ENCODE measurements at regions not wholly inside any gene's neighbourhood (a gene's known extent, or its start where the extent isn't known, plus 50 kb on each side); places are given as distances from the start of the nearest gene placed in this dataset.

- DNase-seq: no peak
These were observed 136.2 kb downstream of the CCT6B start for GRCh38 chr17:34825102-34825501.

GRCh38 chr17:34823023-34823422 is 138.2 kb downstream of the CCT6B start:
- DNase-seq: no peak

DNA sequence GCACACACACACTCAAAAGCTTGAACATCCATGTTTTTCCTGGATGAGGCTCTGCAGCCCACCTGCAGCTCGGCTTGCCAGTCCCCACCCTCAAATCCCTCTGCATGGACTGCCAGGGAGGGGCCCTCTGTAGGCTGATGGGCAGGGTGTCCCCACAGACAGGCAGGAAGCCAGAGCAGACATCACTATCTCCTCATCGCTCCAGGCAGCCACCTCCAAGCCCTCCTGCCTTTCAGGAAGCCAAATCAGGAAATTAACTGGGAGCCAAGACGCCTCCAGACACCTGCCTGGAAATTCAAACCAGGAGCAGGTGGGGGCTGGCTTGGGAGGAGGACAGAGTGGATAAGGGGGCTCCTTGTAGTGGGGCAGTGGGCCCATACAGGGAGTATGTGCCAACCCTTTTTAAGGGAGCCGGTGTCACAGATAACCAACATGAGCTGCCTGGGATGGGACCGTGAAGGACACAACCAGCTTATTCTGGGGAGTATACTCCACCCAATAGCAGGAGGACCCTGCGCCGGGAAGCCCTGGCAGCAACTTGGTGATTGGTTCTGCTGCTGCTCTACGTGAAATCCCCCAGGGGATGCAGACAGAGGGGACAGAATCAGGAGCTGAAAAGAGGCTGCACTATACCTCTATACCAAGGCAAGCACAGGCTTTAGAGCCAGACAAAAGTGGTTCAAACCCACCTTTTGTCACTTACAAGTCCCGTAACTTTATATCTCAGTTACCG is 139.1 kb downstream of the CCT6B start:
- no peak for DNase-seq

DNA sequence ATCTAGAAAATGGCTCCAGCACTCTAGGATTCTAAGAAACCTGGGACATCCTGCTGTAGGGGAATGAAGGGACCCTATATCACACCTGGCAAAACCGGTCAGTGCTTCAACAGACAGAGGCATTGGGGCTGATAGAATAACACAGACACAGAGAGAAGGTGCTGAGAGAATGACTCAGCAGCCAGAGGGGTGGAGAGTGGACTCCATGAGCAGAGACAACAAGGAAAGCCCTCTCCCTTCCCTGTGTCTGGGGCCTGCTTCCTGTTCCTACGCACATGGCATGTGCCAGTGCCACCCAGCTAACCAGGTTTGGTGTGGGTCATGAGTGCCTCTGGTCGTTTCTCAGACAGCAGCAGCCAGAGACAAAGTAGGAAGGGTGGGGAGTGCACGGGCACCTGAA is 140.3 kb downstream of the CCT6B start:
- no peak for DNase-seq

DNA sequence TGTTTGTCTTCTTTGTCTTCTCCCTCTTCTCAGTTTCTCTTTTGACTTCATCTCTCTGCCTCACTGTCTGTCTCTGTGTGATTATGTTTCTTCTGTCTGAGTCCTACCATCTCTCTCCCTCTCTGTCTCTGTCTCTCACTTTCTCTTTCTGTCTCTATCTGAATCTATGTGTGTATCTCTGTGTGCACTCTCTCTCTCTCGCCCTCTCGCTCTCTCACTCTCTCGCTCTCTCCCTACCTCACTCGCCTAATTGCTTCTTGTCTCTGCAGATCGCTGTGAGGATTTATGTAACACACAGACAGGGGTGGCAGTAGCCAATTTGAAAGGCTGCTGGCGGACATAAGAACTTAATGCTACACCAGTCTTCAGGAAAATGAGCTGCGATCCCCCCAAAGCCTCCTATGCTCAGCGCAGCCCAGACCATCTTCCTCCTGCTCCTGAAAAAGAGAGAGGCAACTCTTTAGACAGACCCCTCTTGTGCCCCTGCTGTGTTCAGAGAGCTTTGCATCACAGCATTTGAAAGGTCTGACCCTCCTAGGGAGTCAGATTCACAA is 140.9 kb downstream of the CCT6B start:
- no peak for DNase-seq

DNA sequence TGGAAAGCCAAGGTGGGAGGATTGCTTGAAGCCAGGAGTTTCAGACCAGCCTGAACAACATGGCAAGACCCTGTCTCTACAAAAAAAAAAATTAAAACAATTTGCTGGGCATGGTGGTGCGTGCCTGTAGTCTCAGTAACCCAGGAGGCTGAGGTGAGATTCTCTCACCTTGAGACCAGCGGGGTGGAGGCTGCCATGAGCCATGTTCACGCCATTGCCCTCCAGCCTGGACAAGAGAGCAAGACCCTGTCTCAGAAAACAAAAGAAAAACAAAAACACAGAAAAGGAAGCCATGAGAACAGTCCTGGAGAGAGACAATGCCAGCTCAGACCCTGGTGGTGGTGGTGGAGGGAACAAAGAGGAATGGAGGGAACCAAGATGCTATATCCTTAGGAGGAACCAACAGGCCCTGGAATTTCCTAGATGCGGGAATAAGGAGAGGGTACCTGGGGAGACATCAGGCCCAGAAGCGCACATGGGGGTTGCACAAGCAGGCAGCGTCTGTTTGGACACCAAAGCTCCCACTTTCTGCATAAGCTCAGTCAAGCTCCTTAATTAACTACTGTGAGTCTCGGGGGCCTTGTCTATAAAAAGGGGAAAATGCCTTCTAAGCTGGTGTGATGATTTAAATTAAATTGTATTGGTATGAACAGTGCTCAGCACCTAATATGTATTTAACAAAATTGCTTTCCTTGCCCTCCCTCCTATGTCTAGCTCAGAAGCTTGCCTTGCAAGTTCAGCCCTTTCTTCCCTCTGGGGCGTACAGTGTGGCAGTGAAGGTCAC is 143.8 kb downstream of the CCT6B start:
- DNase-seq: no peak

- DNase-seq: no peak
These were observed 144.4 kb downstream of the CCT6B start for GRCh38 chr17:34816848-34817247.

DNA sequence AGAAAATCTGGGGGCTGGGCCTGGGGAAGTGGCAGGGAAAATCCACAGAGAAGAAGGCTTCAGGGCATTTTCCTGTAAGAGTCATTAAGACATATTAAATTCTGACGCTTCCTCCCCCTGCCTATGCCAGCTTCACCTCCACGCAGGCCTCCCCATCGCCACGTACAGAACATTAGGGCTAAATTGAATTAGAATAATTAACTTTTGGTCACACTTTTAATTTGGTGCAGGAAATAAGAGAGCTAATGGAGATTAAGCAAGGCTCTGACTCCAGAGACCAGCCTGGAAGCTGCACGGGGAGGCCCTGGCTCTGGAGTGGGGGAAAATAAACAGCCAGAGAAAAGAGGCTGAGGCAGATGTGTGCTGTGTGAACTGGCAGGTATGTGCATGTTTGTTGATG is 148.0 kb downstream of the CCT6B start:
- no peak for DNase-seq

DNA sequence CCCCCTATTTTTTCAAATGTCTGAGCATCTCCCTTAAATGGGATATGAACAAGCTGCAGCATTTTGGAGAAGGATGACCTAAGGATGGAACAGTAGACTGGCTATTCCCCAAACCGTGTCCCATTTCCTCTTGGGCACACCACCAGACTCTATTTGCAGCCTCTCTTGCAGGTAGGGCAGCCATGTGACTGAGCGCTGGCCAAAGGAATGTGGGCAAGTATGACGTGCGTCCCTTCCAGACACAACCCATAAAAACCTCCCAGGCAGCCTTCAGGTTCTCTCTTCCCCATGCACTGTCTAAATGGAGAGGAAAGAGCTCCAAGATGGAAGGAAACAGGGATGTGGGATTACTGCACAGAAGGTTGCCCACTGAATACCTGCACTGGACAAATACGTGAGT is 149.7 kb downstream of the CCT6B start:
- no peak for DNase-seq

- DNase-seq: no peak
These were observed 160.6 kb downstream of the CCT6B start for GRCh38 chr17:34800661-34801060.

DNA sequence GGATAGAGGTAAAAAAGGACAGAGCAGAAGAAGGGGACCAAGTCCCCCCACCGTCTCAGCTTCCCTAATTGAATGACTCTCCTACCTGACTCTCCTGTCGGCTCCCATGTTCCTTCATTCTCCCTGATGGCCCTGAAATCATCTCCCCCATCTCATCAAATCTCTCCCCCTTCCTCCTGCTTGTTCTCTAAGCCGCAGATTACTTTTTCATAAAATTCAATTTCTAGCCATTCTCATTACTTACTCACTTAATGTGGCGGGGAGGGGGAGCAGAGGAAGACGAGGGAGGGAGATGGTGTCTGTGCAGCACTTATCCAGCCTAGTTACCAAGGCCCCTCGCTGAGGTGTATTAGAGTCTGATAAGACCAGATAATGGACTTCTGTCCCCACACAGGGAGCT is 161.5 kb downstream of the CCT6B start:
- no peak for DNase-seq

DNA sequence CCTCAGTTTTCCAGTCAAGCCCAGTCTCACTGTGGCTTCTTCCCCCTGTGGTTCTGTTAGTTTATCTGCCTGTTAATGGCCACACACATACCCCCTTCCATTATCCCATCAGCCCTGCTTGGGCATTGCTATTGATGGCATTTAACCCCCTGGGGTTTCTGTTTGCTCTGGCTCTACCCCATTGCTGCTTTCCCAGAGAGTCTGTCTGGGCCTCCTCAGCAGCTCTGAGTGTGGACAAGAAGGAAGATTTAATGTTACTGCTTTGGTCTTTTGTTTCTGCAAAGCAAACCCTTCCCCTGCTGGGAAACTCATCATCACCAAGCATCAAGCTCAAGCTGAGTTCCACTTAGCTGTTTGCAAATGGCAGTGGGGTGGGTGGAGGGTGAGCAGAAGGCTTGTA is 162.7 kb downstream of the CCT6B start:
- no peak for DNase-seq

DNA sequence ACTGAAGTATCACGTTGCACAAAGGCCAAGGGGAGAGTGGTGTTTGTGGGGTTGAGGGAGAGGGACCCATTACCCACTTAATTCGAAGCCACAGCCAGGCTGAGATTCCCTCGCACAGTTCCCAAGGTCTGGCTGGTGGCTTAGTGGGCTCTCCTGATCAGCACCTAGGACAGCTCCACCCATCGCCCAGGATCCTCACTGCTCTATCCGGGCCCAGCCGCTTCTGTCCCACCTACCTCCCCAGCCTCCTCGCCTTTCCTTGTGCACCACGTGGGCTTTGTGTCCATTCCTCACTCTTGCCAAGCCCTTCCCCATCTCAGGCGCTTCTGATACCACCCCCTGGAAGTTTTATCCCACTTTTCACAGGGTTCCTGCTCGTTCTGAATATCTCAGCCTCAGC is 163.5 kb downstream of the CCT6B start:
- DNase-seq: peak; percentile 11

DNA sequence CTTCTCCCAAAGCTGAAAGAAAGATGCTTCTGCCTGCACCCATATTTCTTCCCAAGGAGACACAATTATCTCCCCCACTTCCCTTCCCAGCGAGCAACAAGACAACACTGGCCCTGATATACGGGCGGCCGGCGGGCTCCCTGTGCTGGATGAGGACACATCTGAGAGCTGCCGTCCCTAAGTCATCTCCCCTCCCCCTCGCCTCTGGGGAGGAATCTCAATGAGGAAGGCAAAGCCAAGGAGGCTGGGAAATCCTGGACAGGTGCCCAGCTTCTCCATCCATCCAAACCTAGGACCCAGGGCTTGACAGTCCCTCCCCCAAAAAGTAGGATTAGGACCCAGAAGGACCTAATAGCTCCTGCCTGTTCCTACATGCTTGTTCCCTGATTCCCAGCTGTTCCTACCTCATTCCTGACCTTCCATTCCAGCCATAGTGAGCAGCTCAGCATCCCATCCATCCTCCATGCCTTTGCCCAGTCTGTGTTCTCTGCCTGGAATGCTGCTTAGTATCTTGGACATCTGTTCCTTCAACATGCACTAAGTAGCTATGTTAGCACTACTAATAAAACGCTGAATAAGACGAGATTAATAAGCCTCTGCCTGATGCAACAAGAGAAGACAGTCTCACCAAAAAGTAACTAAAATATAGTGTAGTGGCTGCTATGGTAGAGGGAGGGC is 167.9 kb downstream of the CCT6B start:
- no peak for DNase-seq

GRCh38 chr17:34788696-34789095 is 172.6 kb downstream of the CCT6B start:
- no peak for DNase-seq

- no peak for DNase-seq
These were observed 176.7 kb downstream of the CCT6B start for GRCh38 chr17:34784526-34784925.

DNA sequence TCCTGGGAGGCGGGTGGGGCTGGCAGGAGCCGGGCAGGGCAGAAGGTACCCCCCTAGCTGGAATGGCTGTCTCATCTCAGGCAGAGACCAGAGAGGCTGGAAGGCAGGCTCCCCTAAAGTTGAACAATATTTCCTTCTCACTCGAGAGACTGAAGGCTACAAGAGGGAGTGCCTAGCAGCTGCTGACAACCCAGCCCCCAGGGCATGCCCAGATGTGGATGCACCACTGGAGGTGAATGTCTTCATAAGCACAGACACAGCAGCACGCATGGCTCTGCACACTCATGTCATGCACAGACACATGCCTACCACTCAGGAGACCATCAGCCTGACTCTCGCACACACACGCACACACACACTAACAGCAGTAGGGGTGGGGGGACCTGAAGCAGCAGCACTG is 179.0 kb downstream of the CCT6B start:
- DNase-seq: no peak

DNA sequence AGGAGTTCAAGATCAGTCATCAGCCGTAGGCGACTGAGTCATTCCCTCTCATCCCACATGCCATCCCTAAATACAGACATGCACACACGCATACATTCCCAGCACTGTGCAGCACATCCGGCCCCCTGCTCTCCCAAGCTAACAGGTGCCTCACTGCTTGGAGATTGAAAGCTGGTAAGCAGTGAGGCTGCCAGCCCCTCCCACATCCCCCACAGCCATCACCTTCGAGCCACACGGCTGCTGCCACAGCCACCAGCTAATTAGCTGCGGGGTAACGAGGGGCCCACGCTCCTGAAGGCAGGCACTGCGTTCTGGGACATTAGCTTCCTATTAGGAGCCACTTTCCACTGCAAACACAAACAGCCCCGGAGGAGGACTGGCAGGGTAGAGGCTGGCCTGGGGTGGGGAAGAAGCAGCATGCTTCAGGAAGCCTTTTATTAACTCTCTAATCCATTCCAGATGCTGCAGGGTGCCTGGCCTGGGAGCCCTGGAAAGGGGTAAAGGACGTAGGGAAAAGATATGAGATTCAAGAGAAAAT is 179.6 kb downstream of the CCT6B start:
- DNase-seq: no peak

GRCh38 chr17:34781071-34781470 is 180.2 kb downstream of the CCT6B start:
- no peak for DNase-seq

- DNase-seq: no peak
These were observed 180.8 kb downstream of the CCT6B start for GRCh38 chr17:34780438-34780837.

DNA sequence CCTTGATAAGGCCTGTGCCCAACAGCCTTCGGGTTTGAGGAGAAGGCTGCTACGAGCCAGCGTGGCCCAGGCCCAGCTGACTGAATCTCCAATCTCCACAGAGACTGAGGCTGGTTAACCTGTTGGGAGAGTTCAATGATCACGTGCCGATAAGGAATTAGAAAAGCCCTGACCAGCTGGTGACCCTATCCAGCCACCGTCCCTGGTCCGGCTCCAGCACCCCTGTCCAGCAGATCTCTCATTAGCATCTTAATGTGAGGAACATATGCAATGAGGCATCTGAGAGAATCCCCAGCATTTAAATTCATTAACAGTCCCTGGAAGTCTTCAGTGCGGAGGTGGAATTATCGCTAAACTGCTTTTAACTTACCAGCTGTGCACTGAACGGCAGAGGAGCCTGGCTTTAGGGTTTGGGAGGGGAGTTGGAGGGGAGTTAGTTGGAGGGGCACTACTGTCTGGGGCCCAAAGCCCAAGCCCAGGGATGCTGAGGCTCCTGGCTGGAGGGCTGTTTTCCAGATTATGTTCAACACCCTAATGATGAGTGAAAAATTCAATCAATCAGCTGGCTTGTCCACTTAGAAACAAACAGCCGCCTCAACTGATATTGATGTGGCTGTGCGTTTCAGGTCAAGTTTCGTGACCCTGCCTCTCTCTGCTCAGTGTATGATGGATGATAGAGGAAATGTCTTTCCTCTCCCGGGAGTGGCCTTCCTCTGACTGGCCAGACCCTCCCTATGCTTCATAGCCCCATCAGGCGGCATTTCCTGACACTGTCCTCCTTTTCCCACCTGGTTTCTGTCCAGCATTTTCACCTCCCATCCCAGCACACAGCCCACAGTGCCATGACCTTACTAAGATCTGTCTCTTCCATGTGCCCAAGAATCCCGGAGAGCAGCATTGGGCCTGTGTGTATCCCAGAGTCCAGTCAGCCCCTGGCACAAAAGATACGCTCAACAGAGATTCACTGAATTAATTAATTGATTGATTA is 184.5 kb downstream of the CCT6B start:
- no peak for DNase-seq

DNA sequence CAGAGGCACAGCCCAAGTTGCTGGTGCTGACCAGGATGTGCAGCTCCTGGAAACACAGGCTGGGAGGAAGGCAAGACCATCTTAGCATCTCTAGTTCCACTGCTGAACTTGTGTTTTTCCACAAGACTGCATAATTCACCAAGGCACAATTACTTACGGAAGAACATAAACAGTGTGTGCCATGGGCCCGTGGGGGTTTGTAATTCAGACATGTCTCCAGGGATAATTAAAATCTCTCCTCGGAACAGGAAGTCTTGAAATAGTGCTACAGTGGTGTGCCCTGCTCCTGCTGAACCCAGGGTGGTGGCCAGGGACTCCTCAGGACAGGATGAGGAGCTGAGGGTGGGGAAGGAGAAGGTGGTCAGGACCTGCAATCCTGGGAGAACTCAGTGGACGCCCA is 188.2 kb downstream of the CCT6B start:
- no peak for DNase-seq
